ENCODE measurements at regions not wholly inside any gene's neighbourhood (a gene's known extent, or its start where the extent isn't known, plus 50 kb on each side); places are given as distances from the start of the nearest gene placed in this dataset.

GRCh38 chr17:5785867-5786509 lies 201.7 kb upstream of the NLRP1 start:
- no peak for TF ChIP-seq CTCF (conservative IDR thresholded peaks at IDR 0.05)
- no peak overlapping the region for H3K27ac ChIP-seq

DNA sequence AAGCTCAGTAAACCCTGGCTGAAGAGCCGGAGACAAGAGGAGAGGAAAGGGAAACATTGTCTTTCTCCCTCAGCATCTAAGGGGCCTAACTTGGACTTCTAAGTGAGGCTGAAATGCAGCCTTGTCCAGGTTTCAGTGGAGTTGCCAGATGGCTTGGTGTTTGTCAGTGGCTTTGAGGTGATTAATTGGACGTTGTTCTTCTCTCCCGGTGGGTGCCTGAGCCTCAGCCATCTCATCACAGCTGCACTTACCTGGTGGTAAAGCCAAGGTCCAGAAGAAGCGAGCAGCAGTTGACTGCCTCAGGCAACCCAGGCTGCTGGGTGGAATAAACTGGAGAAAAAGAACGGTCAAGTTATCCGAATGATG lies 202.2 kb upstream of the NLRP1 start:
- H3K27ac ChIP-seq = no peak overlapping the region

DNA sequence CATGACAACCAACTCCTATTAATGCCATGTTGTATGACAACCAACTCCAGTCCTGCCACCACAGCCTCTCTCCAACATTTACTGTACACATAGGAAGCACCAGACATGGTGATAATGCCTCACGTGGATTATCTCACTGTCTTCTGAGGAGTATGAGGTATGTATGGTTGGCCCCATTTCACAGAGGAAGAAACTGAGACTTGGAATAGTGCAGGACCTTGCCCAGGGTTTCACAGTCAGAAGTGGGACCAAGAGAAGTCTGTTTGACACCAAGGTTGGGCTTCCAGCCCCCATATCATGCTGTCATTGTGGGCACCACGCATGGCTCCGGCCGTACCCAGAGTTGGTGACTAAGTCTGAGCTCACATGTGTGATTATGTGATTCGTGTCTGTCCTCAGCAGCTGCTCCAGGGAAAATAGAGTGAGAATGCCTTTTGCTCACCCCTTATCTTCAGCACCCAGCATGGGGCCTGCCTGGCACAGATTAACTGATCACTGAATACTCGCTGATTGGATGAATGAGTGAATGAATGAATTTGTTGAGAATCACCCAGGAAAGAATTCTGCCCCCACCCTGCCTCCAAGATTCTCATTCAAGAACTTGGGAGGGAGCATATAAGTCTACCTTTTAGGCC lies 204.1 kb upstream of the NLRP1 start:
- no peak overlapping the region for H3K27ac ChIP-seq
- TF ChIP-seq CTCF (conservative IDR thresholded peaks at IDR 0.05) = no peak

More for the DNA sequence above, 202.2 kb upstream of the NLRP1 start:
- TF ChIP-seq CTCF (conservative IDR thresholded peaks at IDR 0.05) = no peak

DNA sequence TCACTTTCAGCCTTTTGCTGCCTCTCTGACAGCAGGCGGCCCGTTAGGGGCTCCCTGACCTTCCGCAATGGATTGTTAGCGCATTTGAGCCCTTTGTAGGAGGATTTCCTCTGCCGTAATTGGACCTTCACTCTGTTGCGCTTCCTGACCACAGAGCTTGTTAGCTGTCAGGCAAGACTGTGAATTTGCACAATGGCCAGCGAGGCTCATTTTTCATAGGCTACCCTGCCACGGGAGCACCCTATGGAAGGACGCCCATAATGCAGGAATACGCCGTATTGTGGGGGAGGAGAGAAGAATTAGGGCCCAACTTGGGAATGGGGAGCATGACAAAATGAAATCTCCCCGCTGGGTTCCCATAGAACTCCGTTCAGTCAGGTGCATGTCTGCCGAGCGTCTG lies 205.2 kb upstream of the NLRP1 start:
- no peak for TF ChIP-seq CTCF (conservative IDR thresholded peaks at IDR 0.05)
- H3K27ac ChIP-seq = no peak overlapping the region

DNA sequence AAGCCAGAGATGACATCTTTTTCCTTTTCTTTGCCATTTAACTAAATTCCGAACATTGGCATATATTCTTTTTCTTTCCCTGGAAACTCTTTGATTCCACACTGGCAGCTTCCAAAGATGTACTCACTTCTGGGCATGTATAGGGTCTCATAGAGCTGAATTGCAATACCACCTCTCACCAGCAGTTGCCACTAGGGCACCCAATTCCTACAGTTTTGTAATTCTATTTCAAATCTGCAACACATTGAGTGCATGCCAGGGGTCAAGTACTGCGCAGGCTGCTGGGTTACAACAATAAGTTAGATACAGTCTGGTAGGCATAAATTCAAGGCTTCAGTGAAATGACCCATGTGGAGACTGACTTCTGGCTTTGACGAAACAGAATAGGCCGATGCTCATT lies 208.8 kb upstream of the NLRP1 start:
- H3K27ac ChIP-seq = no peak overlapping the region
- no peak for TF ChIP-seq CTCF (conservative IDR thresholded peaks at IDR 0.05)

- TF ChIP-seq CTCF (conservative IDR thresholded peaks at IDR 0.05) = no peak; the same call in 1 of the 2 replicates
- H3K27ac ChIP-seq = no peak overlapping the region
Measured at GRCh38 chr17:5793899-5794298, 209.6 kb upstream of the NLRP1 start.

- H3K27ac ChIP-seq = no peak overlapping the region
- no peak for TF ChIP-seq CTCF (conservative IDR thresholded peaks at IDR 0.05)
Measured at GRCh38 chr17:5794385-5794784, 210.1 kb upstream of the NLRP1 start.
